Mesothelial cell of epicardium (in vitro differentiated cells): ENCODE measurements at regions not wholly inside any gene's neighbourhood (a gene's known extent, or its start where the extent isn't known, plus 50 kb on each side); places are given as distances from the start of the nearest gene placed in this dataset.
"Not testable (repeated sequence)": the region's sequence is repeated elsewhere in the genome, so short reads cannot be mapped to it uniquely, and the experiment has no call there.

Experiments
- DNase-seq, 2 experiments: peaks; one replicate each; pipeline ENCODE4 v3.0.0; 2021; ENCODE audit warnings: low spot score in 2 of 2; ENCODE audit not compliant: unreplicated experiment in 2 of 2
- H3K27ac Mint-ChIP-seq: 2 replicates; pipeline ENCODE4 v1.8.0; 2021; ENCODE audit warnings: mixed read lengths
- H3K27me3 Mint-ChIP-seq: 2 replicates; pipeline ENCODE4 v1.8.0; 2021; ENCODE audit warnings: low read depth, mixed read lengths
- H3K36me3 Mint-ChIP-seq: 2 replicates; pipeline ENCODE4 v1.8.0; 2021; ENCODE audit warnings: mixed read lengths
- H3K4me1 Mint-ChIP-seq: 2 replicates; pipeline ENCODE4 v1.8.0; 2021; ENCODE audit warnings: mixed read lengths
- H3K4me3 Mint-ChIP-seq: 2 replicates; pipeline ENCODE4 v1.8.0; 2021; ENCODE audit warnings: mild to moderate bottlenecking, moderate library complexity, mixed read lengths
- H3K9me3 Mint-ChIP-seq: 2 replicates; pipeline ENCODE4 v1.8.0; 2021; ENCODE audit warnings: mixed read lengths
- CTCF ChIP-seq: fragments of 200-600 bp; sonication (generic); IDR thresholded peaks from one replicate; pipeline ENCODE4 v1.5.0; 2021; ENCODE audit warnings: antibody characterized with exemption; ENCODE audit not compliant: unreplicated experiment

- no peak overlapping the region for H3K27ac Mint-ChIP-seq
- H3K36me3 Mint-ChIP-seq = no peaks in the 10 kb centered on the region
- H3K4me3 Mint-ChIP-seq = no peak overlapping the region
- TF ChIP-seq CTCF = no peak
- no peak for DNase-seq
- H3K27me3 Mint-ChIP-seq = peaks cover 5% of the 10 kb centered on the region
- peaks cover 10% of the 10 kb centered on the region for H3K9me3 Mint-ChIP-seq
- H3K4me1 Mint-ChIP-seq = peaks cover 2% of the 10 kb centered on the region
Measured at GRCh38 chr20:60102665-60103210, 144.5 kb downstream of the CDH26 start.

GRCh38 chr20:60104993-60105803 is 147.0 kb downstream of the CDH26 start:
- H3K4me1 Mint-ChIP-seq = peaks cover 2% of the 10 kb centered on the region
- DNase-seq = no peak
- H3K27ac Mint-ChIP-seq = no peak overlapping the region
- H3K9me3 Mint-ChIP-seq = no peaks in the 10 kb centered on the region
- H3K36me3 Mint-ChIP-seq = no peaks in the 10 kb centered on the region
- peaks cover 5% of the 10 kb centered on the region for H3K27me3 Mint-ChIP-seq
- TF ChIP-seq CTCF = no peak
- no peak overlapping the region for H3K4me3 Mint-ChIP-seq

GRCh38 chr20:60106186-60106585 is 148.0 kb downstream of the CDH26 start:
- H3K4me3 Mint-ChIP-seq, H3K4me1 Mint-ChIP-seq, DNase-seq, H3K27ac Mint-ChIP-seq, H3K36me3 Mint-ChIP-seq, H3K9me3 Mint-ChIP-seq, H3K27me3 Mint-ChIP-seq: not testable (repeated sequence)

DNA sequence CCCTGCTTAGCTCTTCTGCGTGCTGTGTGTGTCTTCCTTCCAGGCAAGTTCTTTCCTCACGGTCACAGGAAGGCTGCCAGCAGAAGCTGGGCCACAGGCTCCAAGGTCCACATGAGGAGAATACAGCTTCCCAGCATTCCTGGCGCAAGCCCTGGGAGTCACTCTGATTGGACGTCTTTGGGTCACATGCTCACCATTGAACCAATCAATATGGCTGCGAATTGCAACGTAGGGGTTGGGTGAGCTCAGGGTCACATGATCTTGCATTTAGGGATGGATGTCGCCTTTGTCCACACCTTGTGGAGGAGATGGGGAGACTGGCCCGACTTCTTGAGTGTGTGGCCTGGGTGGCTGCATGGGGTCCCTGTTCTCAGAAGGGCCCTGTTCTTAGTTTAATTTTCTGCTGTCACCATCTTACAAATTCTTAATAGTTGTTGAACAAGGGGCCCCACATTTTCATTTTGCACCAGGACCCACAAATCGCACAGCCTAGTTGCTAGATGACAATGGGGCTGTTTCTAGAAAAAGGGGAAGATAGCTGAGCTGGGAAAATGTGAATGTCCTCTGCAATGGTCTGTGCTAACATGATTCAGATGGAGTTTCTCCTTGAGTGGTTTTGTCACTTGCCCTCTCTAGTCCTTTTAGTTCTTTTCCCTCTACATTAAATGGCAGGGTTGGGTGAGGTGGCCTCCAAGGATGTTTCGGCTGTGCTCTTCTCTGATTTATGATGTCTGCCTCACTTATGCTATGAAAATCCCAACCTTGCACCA is 149.6 kb downstream of the CDH26 start:
- DNase-seq = no peak
- Mint-ChIP-seq H3K4me3 (no peak overlapping the region), H3K9me3 (no peaks in the 10 kb centered on the region), H3K27me3 (peaks cover under 1% of the 10 kb centered on the region), H3K27ac (no peak overlapping the region), H3K36me3 (no peaks in the 10 kb centered on the region), H3K4me1 (peaks cover 2% of the 10 kb centered on the region)
- no peak for TF ChIP-seq CTCF

- peaks cover 5% of the 10 kb centered on the region for H3K27me3 Mint-ChIP-seq
- no peak overlapping the region for H3K4me3 Mint-ChIP-seq
- no peak overlapping the region for H3K27ac Mint-ChIP-seq
- H3K36me3 Mint-ChIP-seq = no peaks in the 10 kb centered on the region
- no peak for DNase-seq
- peaks cover 2% of the 10 kb centered on the region for H3K4me1 Mint-ChIP-seq
- H3K9me3 Mint-ChIP-seq = no peaks in the 10 kb centered on the region
- no peak for TF ChIP-seq CTCF
Measured at GRCh38 chr20:60108397-60108796, 150.2 kb downstream of the CDH26 start.
